GM12872 (cell line): ENCODE measurements at regions not wholly inside any gene's neighbourhood (a gene's known extent, or its start where the extent isn't known, plus 50 kb on each side); places are given as distances from the start of the nearest gene placed in this dataset.

Experiments
- CTCF ChIP-seq: IDR thresholded peaks from 3 replicates; pipeline ENCODE4 v1.5.1; 2011; ENCODE audit warnings: low read depth, mild to moderate bottlenecking, low read length, moderate library complexity; ENCODE audit not compliant: insufficient read depth

DNA sequence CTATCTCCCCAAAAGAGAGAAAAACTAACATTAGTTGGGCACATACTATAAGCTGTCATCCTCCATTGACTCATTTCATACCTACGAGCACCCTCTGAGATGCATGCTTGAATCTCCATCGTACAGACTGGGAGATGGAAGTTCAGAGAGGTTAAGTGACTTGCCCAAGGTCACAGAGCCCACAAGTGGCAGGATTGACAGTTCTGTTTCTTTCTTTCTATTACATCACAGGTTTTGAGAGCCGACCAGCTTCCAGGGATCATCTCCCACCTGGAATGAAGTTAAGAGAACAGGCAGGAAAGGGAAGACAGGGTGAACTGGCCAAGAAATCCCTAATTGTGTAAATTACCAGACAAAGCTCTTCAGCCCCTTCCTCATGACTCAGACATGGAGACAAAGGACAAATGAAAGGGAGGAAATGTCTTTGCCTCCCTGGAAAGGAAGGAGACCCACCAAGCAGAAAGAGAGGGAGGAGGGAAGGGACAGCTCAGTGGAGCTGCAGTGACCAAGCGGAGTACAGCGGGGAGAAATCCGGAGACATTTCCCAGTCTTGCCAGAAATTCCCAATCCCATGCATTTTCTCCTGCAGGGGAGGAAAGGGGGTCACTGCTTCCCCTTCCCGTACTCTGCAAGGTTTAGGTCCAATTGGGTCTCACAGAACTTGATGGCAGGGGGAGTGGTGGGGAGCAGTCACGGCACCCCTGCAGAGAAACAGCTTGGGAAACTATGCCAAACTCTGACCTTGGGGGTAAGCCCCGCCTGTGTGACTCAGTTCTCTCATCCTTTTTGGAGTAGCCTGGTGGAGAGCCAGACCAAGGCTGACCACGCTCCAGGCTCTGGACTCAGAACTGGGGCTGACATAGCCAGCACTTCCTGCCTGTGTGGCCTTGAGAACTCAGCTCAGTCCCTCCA, 154.3 kb downstream of the ANKRD60 start:
- no peak for TF ChIP-seq CTCF

DNA sequence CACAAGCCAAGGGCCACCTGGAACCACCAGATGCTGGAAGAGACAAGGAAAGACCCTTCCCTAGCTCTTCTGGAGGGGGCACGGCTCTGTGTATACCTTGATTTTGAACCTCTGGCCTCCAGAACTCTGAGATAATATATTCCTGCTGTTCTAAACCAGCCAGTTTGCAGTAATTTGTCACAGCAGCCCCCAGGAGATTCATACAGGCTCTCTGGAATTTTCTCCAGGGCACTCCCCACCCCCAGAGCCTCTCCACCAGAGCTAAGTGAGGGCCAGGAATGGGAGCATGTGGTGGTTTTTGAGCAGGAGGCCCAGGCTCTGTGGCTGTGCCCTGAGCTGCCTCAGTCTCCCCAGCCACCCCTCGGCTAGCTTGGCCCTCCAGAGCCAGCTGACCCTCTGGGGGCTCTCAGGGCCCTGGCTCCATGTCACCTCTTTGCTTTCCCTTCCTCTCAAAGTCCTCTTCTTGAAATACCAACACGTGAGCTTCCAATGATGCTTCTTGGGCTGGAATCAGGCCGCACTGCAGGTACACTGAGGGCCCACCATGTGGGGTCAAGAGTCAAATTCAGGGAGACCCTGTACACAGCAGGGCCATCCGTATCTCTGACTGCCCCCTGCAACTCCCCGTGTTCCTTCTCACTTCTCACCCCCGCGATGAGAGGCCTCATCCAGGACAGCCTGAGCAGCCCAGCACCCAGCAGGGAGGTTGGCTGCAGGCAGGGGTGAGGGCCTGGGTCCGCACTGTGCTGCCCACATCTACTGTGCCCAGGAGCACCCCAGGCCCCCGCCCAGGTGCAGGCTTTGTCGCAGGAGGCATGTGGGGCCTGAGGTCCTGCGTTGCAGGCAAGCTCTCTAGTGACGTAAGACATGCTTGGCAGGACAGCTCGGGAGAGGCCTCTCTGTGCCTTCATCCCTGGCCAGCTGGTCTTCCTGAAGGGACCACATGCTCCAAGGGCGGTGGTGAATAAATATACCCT, 155.5 kb downstream of the ANKRD60 start:
- TF ChIP-seq CTCF: no peak

GRCh38 chr20:58071991-58072390, 156.5 kb downstream of the ANKRD60 start:
- TF ChIP-seq CTCF: no peak

GRCh38 chr20:58071298-58071697, 157.2 kb downstream of the ANKRD60 start:
- TF ChIP-seq CTCF: no peak

DNA sequence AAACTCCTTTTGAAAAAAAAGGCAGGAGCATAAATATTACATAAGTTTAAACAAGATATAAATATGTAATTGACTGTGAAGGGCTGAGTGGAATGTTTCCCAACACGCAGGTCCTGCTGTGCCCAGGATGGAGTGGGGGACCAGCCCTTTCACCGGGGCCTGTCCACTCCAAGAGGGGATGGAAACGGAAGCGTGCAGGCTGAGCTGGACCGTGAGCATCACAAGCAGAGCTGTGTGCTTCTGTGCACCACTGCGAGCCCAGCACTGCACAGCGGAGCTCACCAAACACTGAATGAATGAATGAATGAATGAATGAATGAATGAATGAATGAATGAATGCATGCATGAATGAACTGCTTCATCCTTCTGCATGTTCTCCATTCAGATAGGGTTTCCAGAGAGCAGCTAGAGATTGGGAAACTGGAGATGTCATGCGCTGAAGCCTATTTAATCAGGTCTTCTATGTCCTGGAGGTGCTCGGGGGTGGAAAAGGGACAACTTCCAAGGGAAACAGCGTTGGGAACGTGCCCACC, 157.7 kb downstream of the ANKRD60 start:
- TF ChIP-seq CTCF: no peak

- TF ChIP-seq CTCF: no peak
These were observed 158.4 kb downstream of the ANKRD60 start for GRCh38 chr20:58069796-58070663.

- no peak for TF ChIP-seq CTCF
These were observed 159.2 kb downstream of the ANKRD60 start for GRCh38 chr20:58069207-58069606.
